ENCODE measurements at regions not wholly inside any gene's neighbourhood (a gene's known extent, or its start where the extent isn't known, plus 50 kb on each side); places are given as distances from the start of the nearest gene placed in this dataset.

GRCh38 chr13:50524560-50524959 is 318.9 kb downstream of the DLEU7 start:
- Mint-ChIP-seq H3K9me3 (no peaks in the 10 kb centered on the region; a peak in 1 of 5 replicates), H3K36me3 (ENCODE audit: insufficient read depth in 1 of 3, low read depth in 3 of 3) (no peaks in the 10 kb centered on the region), H3K4me1 (peaks cover 34 to 38% of the 10 kb centered on the region in 2 experiments), H3K4me3 (no peak overlapping the region), H3K27ac (no peak overlapping the region), H3K27me3 (ENCODE audit: low read depth) (no peaks in the 10 kb centered on the region)
- Histone ChIP-seq H4K5ac (ENCODE audit: insufficient read length, low read depth, low read length) (no peak overlapping the region), H3K4me2 (ENCODE audit: insufficient read depth, insufficient read length, low read length) (no peak overlapping the region), H3K4ac (ENCODE audit: low read depth, low read length) (no peak overlapping the region), H2AK5ac (ENCODE audit: insufficient read length, low read length) (no peak overlapping the region), H3K23ac (ENCODE audit: insufficient read length, low read depth, low read length) (no peak overlapping the region), H4K20me1 (ENCODE audit: control insufficient read depth, insufficient read depth, insufficient read length) (no peaks in the 10 kb centered on the region), H3K56ac (ENCODE audit: insufficient read length, low read depth, low read length) (no peak overlapping the region), H3K27ac (ENCODE audit: insufficient read length, low read depth, low read length) (no peak overlapping the region), H3K9me3 (ENCODE audit: control insufficient read depth, low read depth, low read length) (no peaks in the 10 kb centered on the region), H3T11ph (ENCODE audit: low read length) (no peak overlapping the region), H2AFZ (ENCODE audit: low read length) (no peak overlapping the region), H3K4me1 (ENCODE audit: insufficient read depth, low read length) (peaks cover 4% of the 10 kb centered on the region; the same call in 1 of the 2 replicates), H4K8ac (replicated peaks; ENCODE audit: insufficient read length, low read depth, low read length) (no peak overlapping the region), H3K18ac (ENCODE audit: insufficient read length, low read depth, low read length) (no peak overlapping the region), H3K79me1 (ENCODE audit: insufficient read depth, low read depth, low read length, poor library complexity, severe bottlenecking) (no peaks in the 10 kb centered on the region), H3K23me2 (ENCODE audit: insufficient read length, low read depth, low read length, poor library complexity, severe bottlenecking) (no peaks in the 10 kb centered on the region), H2BK12ac (ENCODE audit: insufficient read length, low read depth, low read length) (no peak overlapping the region), H3K27me3 (ENCODE audit: insufficient read depth, low read length) (no peaks in the 10 kb centered on the region), H3K14ac (ENCODE audit: insufficient read depth, low read length) (no peak overlapping the region), H2BK20ac (ENCODE audit: low read depth, low read length, poor library complexity, severe bottlenecking) (no peak overlapping the region), H2BK15ac (ENCODE audit: low read depth, low read length) (no peak overlapping the region), H3K79me2 (ENCODE audit: insufficient read depth, low read length) (no peaks in the 10 kb centered on the region), H3K9ac (ENCODE audit: extremely low read depth, insufficient read length, low read length) (no peak overlapping the region), H2BK120ac (ENCODE audit: low read depth, low read length, poor library complexity, severe bottlenecking) (no peak overlapping the region), H2BK5ac (ENCODE audit: insufficient read length, low read length) (no peak overlapping the region), H4K91ac (ENCODE audit: insufficient read length, low read depth, low read length) (no peak overlapping the region)
- no CpG with 5 or more reads among the region's 4 CpGs for WGBS (ENCODE audit: extremely low coverage, insufficient read length, low lambda C conversion rate)
- TF ChIP-seq CTCF (conservative IDR thresholded peaks at IDR 0.05): no peak
- DNase-seq: no peak

Data from H9 (cell line).